ENCODE measurements at regions not wholly inside any gene's neighbourhood (a gene's known extent, or its start where the extent isn't known, plus 50 kb on each side); places are given as distances from the start of the nearest gene placed in this dataset.

DNA sequence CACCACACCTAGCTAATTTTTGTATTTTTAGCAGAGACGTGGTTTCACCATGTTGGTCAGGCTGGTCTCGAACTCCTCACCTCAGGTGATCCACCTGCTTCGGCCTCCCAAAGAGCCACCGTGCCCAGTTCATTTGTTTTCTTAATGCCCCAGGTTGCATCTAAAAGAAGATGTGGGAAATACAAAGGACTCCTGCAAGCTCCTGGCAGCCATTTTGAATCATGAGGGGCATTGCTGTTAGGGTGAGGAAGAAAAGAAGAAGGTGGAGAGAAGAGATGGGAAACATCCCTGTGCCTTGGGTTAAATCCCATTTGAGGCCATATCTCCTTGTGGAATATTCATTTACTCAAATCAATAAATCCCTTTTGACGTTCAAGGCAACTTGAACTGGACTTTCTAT lies 365.3 kb upstream of the ERCC4 start:
- ChIA-PET POLR2A (no interaction called here), CTCF (interaction anchor here (0.6 kb wide), 1 partner anchor 9 kb away, joined by 3 read pairs; no protein-coding TSS in a partner anchor)
- no peak for DNase-seq (ENCODE audit: extremely low spot score)
- TF ChIP-seq LEF1 (IDR thresholded peaks at IDR 0.05; ENCODE audit: borderline replicate concordance) (no peak), ZNF384 (IDR thresholded peaks at IDR 0.05) (no peak), BHLHE40 (IDR thresholded peaks at IDR 0.05; ENCODE audit: borderline replicate concordance) (no peak), FOXA1 (IDR thresholded peaks at IDR 0.05) (no peak), TARDBP (IDR thresholded peaks at IDR 0.05) (no peak), NFRKB (IDR thresholded peaks at IDR 0.05) (no peak), FOXK2 (IDR thresholded peaks at IDR 0.05) (no peak), SUZ12 (IDR thresholded peaks at IDR 0.05) (no peak), ELF4 (IDR thresholded peaks at IDR 0.05) (no peak), ARNT (IDR thresholded peaks at IDR 0.05) (no peak), CTBP1 (IDR thresholded peaks at IDR 0.05; ENCODE audit: borderline replicate concordance) (no peak), SP1 (IDR thresholded peaks at IDR 0.05) (no peak)
- TF ChIP-seq, protein P1, sequence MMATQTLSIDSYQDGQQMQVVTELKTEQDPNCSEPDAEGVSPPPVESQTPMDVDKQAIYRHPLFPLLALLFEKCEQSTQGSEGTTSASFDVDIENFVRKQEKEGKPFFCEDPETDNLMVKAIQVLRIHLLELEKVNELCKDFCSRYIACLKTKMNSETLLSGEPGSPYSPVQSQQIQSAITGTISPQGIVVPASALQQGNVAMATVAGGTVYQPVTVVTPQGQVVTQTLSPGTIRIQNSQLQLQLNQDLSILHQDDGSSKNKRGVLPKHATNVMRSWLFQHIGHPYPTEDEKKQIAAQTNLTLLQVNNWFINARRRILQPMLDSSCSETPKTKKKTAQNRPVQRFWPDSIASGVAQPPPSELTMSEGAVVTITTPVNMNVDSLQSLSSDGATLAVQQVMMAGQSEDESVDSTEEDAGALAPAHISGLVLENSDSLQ (IDR thresholded peaks at IDR 0.05): no peak

DNA sequence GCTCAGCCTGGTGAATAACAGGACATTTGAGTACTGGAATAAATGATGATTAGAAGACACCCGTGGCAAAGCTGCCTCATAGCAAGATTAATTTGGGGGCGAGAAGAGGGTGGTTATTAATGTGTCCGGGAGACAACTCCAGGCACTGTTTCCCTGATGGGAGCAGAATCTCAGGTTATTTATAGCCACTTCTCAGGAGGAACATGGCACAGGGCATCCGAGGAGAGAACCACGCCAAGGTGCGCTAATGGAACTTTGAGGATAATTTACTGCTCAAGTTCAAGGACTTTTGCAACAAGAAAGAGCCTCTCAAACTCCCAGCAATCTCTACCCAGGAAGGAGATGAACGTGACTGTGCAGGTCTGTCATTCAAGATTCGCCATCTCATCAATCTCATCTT lies 362.5 kb upstream of the ERCC4 start:
- ChIA-PET CTCF (no interaction called here), POLR2A (no interaction called here)
- TF ChIP-seq CTBP1 (IDR thresholded peaks at IDR 0.05; ENCODE audit: borderline replicate concordance) (no peak), ZNF384 (IDR thresholded peaks at IDR 0.05) (no peak), BHLHE40 (IDR thresholded peaks at IDR 0.05; ENCODE audit: borderline replicate concordance) (no peak), LEF1 (IDR thresholded peaks at IDR 0.05; ENCODE audit: borderline replicate concordance) (no peak), FOXA1 (IDR thresholded peaks at IDR 0.05) (no peak), TARDBP (IDR thresholded peaks at IDR 0.05) (no peak), FOXK2 (IDR thresholded peaks at IDR 0.05) (no peak), SP1 (IDR thresholded peaks at IDR 0.05) (no peak)
- no peak for DNase-seq (ENCODE audit: extremely low spot score)

DNA sequence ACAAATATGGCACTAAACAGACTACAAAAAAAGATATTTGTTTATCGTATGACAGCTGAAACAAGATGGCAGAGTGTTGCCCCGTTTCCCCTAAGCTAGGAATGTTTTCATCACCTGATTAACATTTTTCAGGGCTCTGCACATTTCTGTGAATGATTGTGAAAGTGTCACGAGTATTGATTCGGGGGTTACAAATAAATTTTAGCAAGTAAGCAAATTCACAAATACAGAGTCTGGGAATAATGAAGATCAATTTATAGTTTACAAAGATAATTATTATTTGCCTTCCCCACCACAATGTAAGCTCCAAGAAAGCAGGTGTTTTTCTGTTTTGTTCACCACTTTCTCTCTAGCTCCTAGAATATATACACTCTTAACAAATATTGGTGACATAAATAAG lies 361.2 kb upstream of the ERCC4 start:
- POLR2A ChIA-PET: no interaction called here
- CTCF ChIA-PET: no interaction called here

GRCh38 chr16:13559624-13560023 lies 360.3 kb upstream of the ERCC4 start:
- CTCF ChIA-PET: no interaction called here
- no peak for TF ChIP-seq FOXK2 (IDR thresholded peaks at IDR 0.05)
- TF ChIP-seq LEF1 (IDR thresholded peaks at IDR 0.05; ENCODE audit: borderline replicate concordance): no peak
- TF ChIP-seq HDGF (IDR thresholded peaks at IDR 0.05; ENCODE audit: borderline replicate concordance): no peak
- TF ChIP-seq, protein P1 (IDR thresholded peaks at IDR 0.05): no peak
- no peak for TF ChIP-seq TARDBP (IDR thresholded peaks at IDR 0.05)
- TF ChIP-seq ZNF384 (IDR thresholded peaks at IDR 0.05): no peak
- TF ChIP-seq BHLHE40 (IDR thresholded peaks at IDR 0.05; ENCODE audit: borderline replicate concordance): no peak
- TF ChIP-seq ELF4 (IDR thresholded peaks at IDR 0.05): no peak
- TF ChIP-seq NFRKB (IDR thresholded peaks at IDR 0.05): no peak
- no peak for TF ChIP-seq ARNT (IDR thresholded peaks at IDR 0.05)
- TF ChIP-seq SUZ12 (IDR thresholded peaks at IDR 0.05): no peak
- no peak for TF ChIP-seq CTBP1 (IDR thresholded peaks at IDR 0.05; ENCODE audit: borderline replicate concordance)
- TF ChIP-seq SP1 (IDR thresholded peaks at IDR 0.05): no peak
- no peak for TF ChIP-seq L3MBTL2 (conservative IDR thresholded peaks at IDR 0.05)
- TF ChIP-seq FOXA1 (IDR thresholded peaks at IDR 0.05): no peak
- TF ChIP-seq FOXM1 (IDR thresholded peaks at IDR 0.05; ENCODE audit: borderline replicate concordance): no peak
- POLR2A ChIA-PET: no interaction called here
- DNase-seq (ENCODE audit: extremely low spot score): no peak

More for the DNA sequence above, 361.2 kb upstream of the ERCC4 start:
- TF ChIP-seq SUZ12 (IDR thresholded peaks at IDR 0.05) (no peak), TARDBP (IDR thresholded peaks at IDR 0.05) (no peak), ELF4 (IDR thresholded peaks at IDR 0.05) (no peak), CTBP1 (IDR thresholded peaks at IDR 0.05; ENCODE audit: borderline replicate concordance) (no peak), FOXK2 (IDR thresholded peaks at IDR 0.05) (no peak), ARNT (IDR thresholded peaks at IDR 0.05) (no peak), FOXA1 (IDR thresholded peaks at IDR 0.05) (no peak), BHLHE40 (IDR thresholded peaks at IDR 0.05; ENCODE audit: borderline replicate concordance) (no peak), SP1 (IDR thresholded peaks at IDR 0.05) (no peak), FOXM1 (IDR thresholded peaks at IDR 0.05; ENCODE audit: borderline replicate concordance) (no peak), NFRKB (IDR thresholded peaks at IDR 0.05) (no peak), L3MBTL2 (conservative IDR thresholded peaks at IDR 0.05) (no peak), ZNF384 (IDR thresholded peaks at IDR 0.05) (no peak), HDGF (IDR thresholded peaks at IDR 0.05; ENCODE audit: borderline replicate concordance) (no peak), LEF1 (IDR thresholded peaks at IDR 0.05; ENCODE audit: borderline replicate concordance) (no peak)
- TF ChIP-seq, protein P1 (IDR thresholded peaks at IDR 0.05): no peak
- DNase-seq (ENCODE audit: extremely low spot score): no peak

DNA sequence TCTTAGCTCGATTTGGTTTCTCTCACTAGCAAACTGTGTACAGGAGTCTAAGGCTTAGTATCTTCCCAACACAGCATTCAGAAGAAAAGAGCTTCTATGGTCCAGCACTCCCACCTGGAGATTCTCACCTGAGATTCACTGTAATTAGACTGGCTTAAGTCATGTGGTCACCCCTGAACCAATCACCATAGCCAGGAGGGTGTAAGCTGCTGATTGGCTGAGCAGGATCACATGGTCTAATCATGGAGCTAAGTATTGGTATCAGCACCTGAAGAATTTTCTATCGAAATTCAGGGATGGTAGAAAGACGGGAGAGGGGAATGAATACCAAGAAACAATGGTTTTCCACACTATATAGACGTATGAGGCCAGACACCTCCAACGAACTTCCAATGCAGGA lies 359.8 kb upstream of the ERCC4 start:
- TF ChIP-seq ELF4 (IDR thresholded peaks at IDR 0.05): no peak
- TF ChIP-seq FOXA1 (IDR thresholded peaks at IDR 0.05): no peak
- no peak for TF ChIP-seq FOXM1 (IDR thresholded peaks at IDR 0.05; ENCODE audit: borderline replicate concordance)
- TF ChIP-seq ARNT (IDR thresholded peaks at IDR 0.05): no peak
- ChIA-PET CTCF (no interaction called here), POLR2A (no interaction called here)
- no peak for DNase-seq (ENCODE audit: extremely low spot score)

- ChIA-PET CTCF (no interaction called here), POLR2A (no interaction called here)
- no peak for TF ChIP-seq TARDBP (IDR thresholded peaks at IDR 0.05)
- TF ChIP-seq CTBP1 (IDR thresholded peaks at IDR 0.05; ENCODE audit: borderline replicate concordance): no peak
- no peak for TF ChIP-seq L3MBTL2 (conservative IDR thresholded peaks at IDR 0.05)
- no peak for TF ChIP-seq FOXM1 (IDR thresholded peaks at IDR 0.05; ENCODE audit: borderline replicate concordance)
- no peak for TF ChIP-seq LEF1 (IDR thresholded peaks at IDR 0.05; ENCODE audit: borderline replicate concordance)
- TF ChIP-seq FOXK2 (IDR thresholded peaks at IDR 0.05): no peak
- no peak for TF ChIP-seq NFRKB (IDR thresholded peaks at IDR 0.05)
- TF ChIP-seq, protein P1 (IDR thresholded peaks at IDR 0.05): no peak
- no peak for TF ChIP-seq BHLHE40 (IDR thresholded peaks at IDR 0.05; ENCODE audit: borderline replicate concordance)
- no peak for TF ChIP-seq ZNF384 (IDR thresholded peaks at IDR 0.05)
- no peak for TF ChIP-seq ARNT (IDR thresholded peaks at IDR 0.05)
- TF ChIP-seq FOXA1 (IDR thresholded peaks at IDR 0.05): no peak
- TF ChIP-seq ELF4 (IDR thresholded peaks at IDR 0.05): no peak
- TF ChIP-seq HDGF (IDR thresholded peaks at IDR 0.05; ENCODE audit: borderline replicate concordance): no peak
- no peak for DNase-seq (ENCODE audit: extremely low spot score)
These were observed 358.5 kb upstream of the ERCC4 start for GRCh38 chr16:13561291-13562070.

Data from HEK293T (cell line).